ENCODE measurements at regions not wholly inside any gene's neighbourhood (a gene's known extent, or its start where the extent isn't known, plus 50 kb on each side); places are given as distances from the start of the nearest gene placed in this dataset.
"Not testable (repeated sequence)": the region's sequence is repeated elsewhere in the genome, so short reads cannot be mapped to it uniquely, and the experiment has no call there.

DNA sequence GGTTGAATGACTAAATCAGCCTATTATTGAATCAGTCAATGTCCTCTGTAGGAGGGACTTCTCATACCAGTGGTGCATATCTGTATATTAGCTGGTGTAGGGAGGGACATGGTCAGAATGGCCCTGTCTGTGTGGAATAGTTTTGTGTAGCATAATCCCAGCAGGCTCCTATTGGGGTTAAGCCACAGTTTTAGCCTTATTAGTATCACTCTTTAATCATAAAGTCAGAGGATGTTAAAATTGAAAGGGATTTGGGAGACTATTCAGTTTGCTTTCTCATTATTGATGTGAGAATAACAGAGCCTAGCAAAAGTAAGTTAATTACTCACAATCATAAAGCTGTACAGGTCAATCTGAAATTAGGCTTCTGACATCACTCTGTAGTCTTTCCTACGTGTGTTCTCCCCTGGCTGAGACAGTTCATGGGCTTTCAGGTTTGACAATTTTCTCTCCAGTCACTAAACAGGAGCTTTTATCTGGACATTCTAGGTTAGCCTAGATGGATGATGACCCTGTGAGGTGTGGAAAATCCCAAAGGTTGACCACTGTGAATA lies 99.2 kb upstream of the ERV3-1 start:
- TF ChIP-seq, protein P1, sequence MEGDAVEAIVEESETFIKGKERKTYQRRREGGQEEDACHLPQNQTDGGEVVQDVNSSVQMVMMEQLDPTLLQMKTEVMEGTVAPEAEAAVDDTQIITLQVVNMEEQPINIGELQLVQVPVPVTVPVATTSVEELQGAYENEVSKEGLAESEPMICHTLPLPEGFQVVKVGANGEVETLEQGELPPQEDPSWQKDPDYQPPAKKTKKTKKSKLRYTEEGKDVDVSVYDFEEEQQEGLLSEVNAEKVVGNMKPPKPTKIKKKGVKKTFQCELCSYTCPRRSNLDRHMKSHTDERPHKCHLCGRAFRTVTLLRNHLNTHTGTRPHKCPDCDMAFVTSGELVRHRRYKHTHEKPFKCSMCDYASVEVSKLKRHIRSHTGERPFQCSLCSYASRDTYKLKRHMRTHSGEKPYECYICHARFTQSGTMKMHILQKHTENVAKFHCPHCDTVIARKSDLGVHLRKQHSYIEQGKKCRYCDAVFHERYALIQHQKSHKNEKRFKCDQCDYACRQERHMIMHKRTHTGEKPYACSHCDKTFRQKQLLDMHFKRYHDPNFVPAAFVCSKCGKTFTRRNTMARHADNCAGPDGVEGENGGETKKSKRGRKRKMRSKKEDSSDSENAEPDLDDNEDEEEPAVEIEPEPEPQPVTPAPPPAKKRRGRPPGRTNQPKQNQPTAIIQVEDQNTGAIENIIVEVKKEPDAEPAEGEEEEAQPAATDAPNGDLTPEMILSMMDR (IDR thresholded peaks at IDR 0.05): not testable (repeated sequence)
- TF ChIP-seq ZFX (IDR thresholded peaks at IDR 0.05; ENCODE audit: borderline replicate concordance): not testable (repeated sequence)
